ENCODE measurements at regions not wholly inside any gene's neighbourhood (a gene's known extent, or its start where the extent isn't known, plus 50 kb on each side); places are given as distances from the start of the nearest gene placed in this dataset.

DNA sequence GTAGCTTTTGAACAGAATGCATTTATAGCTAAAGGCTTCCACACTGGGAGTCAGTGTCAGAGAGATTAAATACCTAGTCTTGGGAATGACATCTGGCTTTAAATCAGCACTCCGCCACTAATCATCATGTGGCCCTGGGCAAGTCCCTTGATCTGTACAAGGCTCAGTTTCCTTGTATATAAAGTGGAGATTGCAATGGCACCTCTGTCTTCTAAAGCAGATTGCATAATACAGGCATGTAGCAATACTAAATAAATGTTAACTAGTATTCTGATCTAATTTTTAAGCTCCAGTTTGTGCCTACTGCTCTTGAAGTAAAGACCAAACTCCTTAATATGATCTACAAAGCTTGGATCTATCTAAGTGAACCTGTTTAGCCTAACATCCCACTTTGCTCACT lies 249.4 kb downstream of the PLPP3 start:
- TF ChIP-seq, protein P1, sequence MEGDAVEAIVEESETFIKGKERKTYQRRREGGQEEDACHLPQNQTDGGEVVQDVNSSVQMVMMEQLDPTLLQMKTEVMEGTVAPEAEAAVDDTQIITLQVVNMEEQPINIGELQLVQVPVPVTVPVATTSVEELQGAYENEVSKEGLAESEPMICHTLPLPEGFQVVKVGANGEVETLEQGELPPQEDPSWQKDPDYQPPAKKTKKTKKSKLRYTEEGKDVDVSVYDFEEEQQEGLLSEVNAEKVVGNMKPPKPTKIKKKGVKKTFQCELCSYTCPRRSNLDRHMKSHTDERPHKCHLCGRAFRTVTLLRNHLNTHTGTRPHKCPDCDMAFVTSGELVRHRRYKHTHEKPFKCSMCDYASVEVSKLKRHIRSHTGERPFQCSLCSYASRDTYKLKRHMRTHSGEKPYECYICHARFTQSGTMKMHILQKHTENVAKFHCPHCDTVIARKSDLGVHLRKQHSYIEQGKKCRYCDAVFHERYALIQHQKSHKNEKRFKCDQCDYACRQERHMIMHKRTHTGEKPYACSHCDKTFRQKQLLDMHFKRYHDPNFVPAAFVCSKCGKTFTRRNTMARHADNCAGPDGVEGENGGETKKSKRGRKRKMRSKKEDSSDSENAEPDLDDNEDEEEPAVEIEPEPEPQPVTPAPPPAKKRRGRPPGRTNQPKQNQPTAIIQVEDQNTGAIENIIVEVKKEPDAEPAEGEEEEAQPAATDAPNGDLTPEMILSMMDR (IDR thresholded peaks at IDR 0.05), result no peak
- TF ChIP-seq POLR2A (IDR thresholded peaks at IDR 0.05), result no peak
